ENCODE measurements at regions not wholly inside any gene's neighbourhood (a gene's known extent, or its start where the extent isn't known, plus 50 kb on each side); places are given as distances from the start of the nearest gene placed in this dataset.

- Histone ChIP-seq H3K36me3 (no peaks in the 10 kb centered on the region), H3K27ac (peak overlapping the region in 2 of 4 donors; percentile 90 to 92), H3K9me3 (no peaks in the 10 kb centered on the region), H3K4me1 (peaks cover 0 to 4% (median 0%) of the 10 kb centered on the region in 3 donors), H3K27me3 (no peaks in the 10 kb centered on the region), H3K4me3 (peak overlapping the region in 3 of 4 donors; percentile 60 to 65 (median 63))
- ATAC-seq (no peak), DNase-seq (peak in 1 of 6 donors; percentile 52), FAIRE-seq (no peak)
- intact Hi-C loops (cut with DNase I): no loop called here
- TF ChIP-seq CTCF (IDR thresholded peaks at IDR 0.05): no peak
- 83 to 87% methylated on average over 5 of the region's 5 CpGs for WGBS, 2 donors
Measured at GRCh38 chr7:63927261-63927660, 71.4 kb upstream of the ZNF722 start.

- FAIRE-seq: no peak
- WGBS, 2 donors: 28 to 46% methylated on average over 56 of the region's 56 CpGs
Measured at GRCh38 chr7:63931057-63931600, 67.5 kb upstream of the ZNF722 start.

GRCh38 chr7:63931985-63932577, 66.6 kb upstream of the ZNF722 start:
- TF ChIP-seq CTCF (IDR thresholded peaks at IDR 0.05): no peak
- no peak for FAIRE-seq
- Histone ChIP-seq H3K27me3 (peaks cover 0 to 4% (median 0%) of the 10 kb centered on the region in 4 donors), H3K4me3 (no peak overlapping the region), H3K27ac (no peak overlapping the region), H3K36me3 (no peaks in the 10 kb centered on the region), H3K9me3 (no peaks in the 10 kb centered on the region), H3K4me1 (peaks cover 0 to 3% (median 0%) of the 10 kb centered on the region in 3 donors)
- peak in 1 of 6 donors; percentile 57 for DNase-seq
- intact Hi-C loops (cut with DNase I): no loop called here
- ATAC-seq: no peak
- 84 to 88% methylated on average over 22 of the region's 22 CpGs for WGBS, 2 donors

More at GRCh38 chr7:63931057-63931600, 67.5 kb upstream of the ZNF722 start:
- Histone ChIP-seq H3K36me3 (no peaks in the 10 kb centered on the region), H3K4me3 (no peak overlapping the region), H3K27me3 (peaks cover 0 to 4% (median 0%) of the 10 kb centered on the region in 4 donors), H3K4me1 (peaks cover 0 to 4% (median 0%) of the 10 kb centered on the region in 3 donors), H3K27ac (no peak overlapping the region), H3K9me3 (no peaks in the 10 kb centered on the region)
- intact Hi-C loops (cut with DNase I): no loop called here
- no peak for ATAC-seq
- TF ChIP-seq CTCF (IDR thresholded peaks at IDR 0.05): no peak
- DNase-seq: peak in 1 of 6 donors; percentile 48
